HG03196 (cell line): ENCODE measurements at regions not wholly inside any gene's neighbourhood (a gene's known extent, or its start where the extent isn't known, plus 50 kb on each side); places are given as distances from the start of the nearest gene placed in this dataset.
"Not testable (repeated sequence)": the region's sequence is repeated elsewhere in the genome, so short reads cannot be mapped to it uniquely, and the experiment has no call there.

ENCODE experiments used
- ATAC-seq: cut with Tn5 transposase; IDR thresholded peaks from one replicate; pipeline ENCODE4 v1.9.1; 2021; ENCODE audit not compliant: unreplicated experiment

GRCh38 chr14:22344673-22345072, 244.4 kb downstream of the DAD1 start:
- no peak for ATAC-seq

GRCh38 chr14:22344209-22344608, 244.8 kb downstream of the DAD1 start:
- ATAC-seq = not testable (repeated sequence)

GRCh38 chr14:22341049-22341448, 248.0 kb downstream of the DAD1 start:
- no peak for ATAC-seq

- ATAC-seq = no peak
These were observed 249.9 kb downstream of the DAD1 start for GRCh38 chr14:22338917-22339715.

GRCh38 chr14:22338381-22338780, 250.6 kb downstream of the DAD1 start:
- no peak for ATAC-seq

GRCh38 chr14:22337938-22338337, 251.1 kb downstream of the DAD1 start:
- ATAC-seq = no peak

- ATAC-seq = no peak
These were observed 251.5 kb downstream of the DAD1 start for GRCh38 chr14:22337521-22337920.

GRCh38 chr14:22336031-22336430, 253.0 kb downstream of the DAD1 start:
- no peak for ATAC-seq

- ATAC-seq = no peak
These were observed 254.4 kb downstream of the DAD1 start for GRCh38 chr14:22334627-22335026.

- ATAC-seq = no peak
These were observed 254.8 kb downstream of the DAD1 start for GRCh38 chr14:22334275-22334577.

- ATAC-seq = no peak
These were observed 255.4 kb downstream of the DAD1 start for GRCh38 chr14:22333422-22334274.

- ATAC-seq = no peak
These were observed 256.2 kb downstream of the DAD1 start for GRCh38 chr14:22332686-22333421.

- ATAC-seq = no peak
These were observed 259.7 kb downstream of the DAD1 start for GRCh38 chr14:22329371-22329770.

GRCh38 chr14:22325676-22326400, 263.2 kb downstream of the DAD1 start:
- no peak for ATAC-seq

- no peak for ATAC-seq
These were observed 268.7 kb downstream of the DAD1 start for GRCh38 chr14:22320362-22320750.

GRCh38 chr14:22319526-22320361, 269.3 kb downstream of the DAD1 start:
- ATAC-seq = no peak

- ATAC-seq = no peak
These were observed 270.1 kb downstream of the DAD1 start for GRCh38 chr14:22318951-22319350.

- no peak for ATAC-seq
These were observed 272.6 kb downstream of the DAD1 start for GRCh38 chr14:22316473-22316872.

GRCh38 chr14:22315336-22315735, 273.7 kb downstream of the DAD1 start:
- no peak for ATAC-seq

GRCh38 chr14:22314183-22314820, 274.7 kb downstream of the DAD1 start:
- ATAC-seq = peak; percentile 84
